Endothelial cell of umbilical vein (primary cell): ENCODE measurements at regions not wholly inside any gene's neighbourhood (a gene's known extent, or its start where the extent isn't known, plus 50 kb on each side); places are given as distances from the start of the nearest gene placed in this dataset.

ENCODE experiments used
- BruUV-seq: library from RNA; stranded (reverse); fragments of 400-500 nt; replicated peaks from 2 replicates; lab custom pipeline; 2021; lab: Mats Ljungman, UMichigan
- CTCF ChIA-PET: fragments of 300-600, 350-600 bp; sonication (Branson Sonifier 250); formaldehyde crosslinking; loops from one replicate; lab custom pipeline; 2021; ENCODE audit warnings: antibody characterized with exemption, inconsistent platforms; lab: Charles Lee
- POLR2A ChIA-PET: fragments of 300-600, 350-600 bp; sonication (Branson Sonifier 250); formaldehyde crosslinking; loops from one replicate; lab custom pipeline; 2021; ENCODE audit warnings: antibody characterized with exemption, inconsistent platforms; lab: Charles Lee
- DNase-seq: peaks from one replicate; pipeline ENCODE4 v3.0.0-alpha.2; 2011; ENCODE audit warnings: low read depth, low spot score
- FAIRE-seq: peaks from 2 replicates; lab custom pipeline; 2011; peaks lifted over from hg19 to GRCh38; lab: Jason Lieb, UNC
- H2AFZ ChIP-seq: 2 replicates; pipeline ENCODE4 v1.6.0; 2012; ENCODE audit warnings: low read depth, low read length, control low read depth, inconsistent platforms
- H3K27ac ChIP-seq: 2 replicates; pipeline ENCODE4 v1.5.1; 2011; ENCODE audit warnings: low read depth, mild to moderate bottlenecking, control low read depth, low read length, moderate library complexity; ENCODE audit not compliant: insufficient read depth
- H3K27me3 ChIP-seq, 2 experiments: 2 replicates each; pipeline versions ENCODE4 v1.6.0 to v1.6.1; 2011; ENCODE audit warnings: low read length in 2 of 2, mixed read lengths in 1 of 2; ENCODE audit not compliant: control insufficient read depth in 2 of 2, insufficient read depth in 2 of 2
- H3K36me3 ChIP-seq, 2 experiments: 2 replicates in 1 of 2; 3 replicates in 1 of 2; pipeline ENCODE4 v1.5.1; 2011; ENCODE audit warnings: low read length in 2 of 2, mild to moderate bottlenecking in 1 of 2, moderate library complexity in 1 of 2; ENCODE audit not compliant: control insufficient read depth in 2 of 2, insufficient read depth in 2 of 2; ENCODE audit errors: extremely low read depth in 1 of 2
- H3K4me1 ChIP-seq: 3 replicates; pipeline ENCODE4 v1.5.1; 2011; ENCODE audit warnings: mild to moderate bottlenecking, low read length; ENCODE audit not compliant: control insufficient read depth, insufficient read depth; ENCODE audit errors: extremely low read depth
- H3K4me2 ChIP-seq: 2 replicates; pipeline ENCODE4 v1.6.1; 2011; ENCODE audit warnings: low read length, control low read depth, mixed read lengths; ENCODE audit not compliant: insufficient read depth
- H3K4me3 ChIP-seq, 3 experiments: fragments of 200-600 bp in 1 of 3; sonication (generic), shearing (Covaris generic) in 1 of 3; replicated peaks in 1 of 3; 2 replicates each; pipeline ENCODE4 v1.5.1; 2011 to 2016; ENCODE audit warnings: control low read depth in 3 of 3, low read length in 3 of 3, mild to moderate bottlenecking in 2 of 3, inconsistent platforms in 1 of 3, low read depth in 1 of 3, moderate library complexity in 1 of 3; ENCODE audit not compliant: insufficient read depth in 1 of 3
- H3K79me2 ChIP-seq: 2 replicates; pipeline ENCODE4 v1.6.0; 2012; ENCODE audit warnings: low read length, inconsistent platforms; ENCODE audit not compliant: control insufficient read depth, insufficient read depth
- H3K9ac ChIP-seq: replicated peaks from 2 replicates; pipeline ENCODE3; 2011; ENCODE audit warnings: low read length, control low read depth; ENCODE audit not compliant: insufficient read depth; ENCODE audit errors: extremely low read depth
- H3K9me1 ChIP-seq: replicated peaks from 3 replicates; pipeline ENCODE4 v1.6.0; 2011; ENCODE audit warnings: mild to moderate bottlenecking, low read length; ENCODE audit not compliant: control insufficient read depth, insufficient read depth; ENCODE audit errors: extremely low read depth
- H3K9me3 ChIP-seq: replicated peaks from 2 replicates; pipeline ENCODE4 v1.5.1; 2012; ENCODE audit warnings: low read length, inconsistent platforms; ENCODE audit not compliant: control insufficient read depth, insufficient read depth
- H4K20me1 ChIP-seq: replicated peaks from 2 replicates; pipeline ENCODE3; 2011; ENCODE audit warnings: mild to moderate bottlenecking, low read length; ENCODE audit not compliant: control insufficient read depth, insufficient read depth; ENCODE audit errors: extremely low read depth
- CTCF ChIP-seq, 2 donors: IDR thresholded peaks; 1 replicate in 1 of 2; 2 replicates in 1 of 2; pipeline ENCODE4 v1.5.1; 2011; ENCODE audit warnings: low read length in 2 of 2, mild to moderate bottlenecking in 2 of 2, moderate library complexity in 2 of 2, control low read depth in 1 of 2, inconsistent platforms in 1 of 2, low read depth in 1 of 2; ENCODE audit not compliant: insufficient read depth in 1 of 2; ENCODE audit errors: extremely low read depth in 1 of 2
- EZH2 ChIP-seq: IDR thresholded peaks from 2 replicates; pipeline ENCODE4 v1.6.1; 2012; ENCODE audit warnings: borderline replicate concordance, low read depth, mild to moderate bottlenecking, moderate library complexity, low read length, inconsistent platforms; ENCODE audit not compliant: severe bottlenecking
- FOS ChIP-seq: IDR thresholded peaks from 2 replicates; pipeline ENCODE4 v1.6.1; 2011; ENCODE audit warnings: mild to moderate bottlenecking, low read length, moderate library complexity, borderline replicate concordance; ENCODE audit not compliant: insufficient read depth
- GATA2 ChIP-seq: IDR thresholded peaks from 2 replicates; pipeline ENCODE4 v1.7.0; 2011; ENCODE audit warnings: low read depth, mild to moderate bottlenecking, moderate library complexity, mixed read lengths, low read length; ENCODE audit not compliant: insufficient read length, insufficient read depth
- JUN ChIP-seq: IDR thresholded peaks from 2 replicates; pipeline ENCODE4 v1.6.1; 2011; ENCODE audit warnings: borderline replicate concordance, low read depth; ENCODE audit not compliant: insufficient read length, insufficient read depth
- MAX ChIP-seq: IDR thresholded peaks from 2 replicates; pipeline ENCODE4 v1.6.1; 2011; ENCODE audit not compliant: insufficient read depth, insufficient read length
- MYC ChIP-seq: IDR thresholded peaks from one replicate; pipeline ENCODE4 v1.6.1; 2011; ENCODE audit warnings: mild to moderate bottlenecking, low read depth, low read length
- POLR2A ChIP-seq: IDR thresholded peaks from 2 replicates; pipeline ENCODE4 v1.6.1; 2012; ENCODE audit warnings: low read depth, mild to moderate bottlenecking, control low read depth, low read length
- POLR2AphosphoS5 ChIP-seq: IDR thresholded peaks from 2 replicates; pipeline ENCODE4 v1.6.1; 2012; ENCODE audit warnings: low read depth, mild to moderate bottlenecking, control low read depth, low read length, moderate library complexity; ENCODE audit not compliant: insufficient read depth
- dilution Hi-C: fragments of 300-500 bp; cut with MboI; formaldehyde crosslinking; loops from one replicate; pipeline ENCODE4 v1.15.0; 2019; ENCODE audit warnings: low sequenced_read_pairs; ENCODE audit not compliant: extremely low pct_ligation_motif_present
- intact Hi-C: fragments of 100-400 bp; cut with micrococcal nuclease; formaldehyde crosslinking; loops from one replicate; pipeline ENCODE4 v1.10.0; 2022

GRCh38 chr2:7626139-7626537 is 708.9 kb downstream of the RNF144A start:
- TF ChIP-seq MYC: no peak
- no peak for TF ChIP-seq GATA2

GRCh38 chr2:7627583-7627982 is 710.4 kb downstream of the RNF144A start:
- no peaks in the 10 kb centered on the region for H3K79me2 ChIP-seq
- H3K9me1 ChIP-seq: no peaks in the 10 kb centered on the region
- ChIA-PET CTCF (no interaction called here), POLR2A (no interaction called here)
- H3K4me2 ChIP-seq: no peak overlapping the region
- FAIRE-seq: no peak
- no peaks in the 10 kb centered on the region for H4K20me1 ChIP-seq
- no peaks in the 10 kb centered on the region for H3K27me3 ChIP-seq
- no peak overlapping the region for H3K9ac ChIP-seq
- DNase-seq: no peak
- H3K4me3 ChIP-seq: no peak overlapping the region
- TF ChIP-seq EZH2: no peak
- TF ChIP-seq CTCF (IDR thresholded peaks at IDR 0.05; ENCODE audit: extremely low read depth in 1 of 2, insufficient read depth in 1 of 2, low read depth in 1 of 2, low read length in 2 of 2): no peak
- TF ChIP-seq POLR2A: no peak
- TF ChIP-seq JUN: no peak
- no peak for TF ChIP-seq POLR2AphosphoS5
- no peak for TF ChIP-seq MYC
- TF ChIP-seq MAX: no peak
- TF ChIP-seq GATA2: no peak
- TF ChIP-seq FOS: no peak
- dilution Hi-C loops: no loop called here
- H2AFZ ChIP-seq: no peak overlapping the region
- intact Hi-C loops: no loop called here
- H3K9me3 ChIP-seq: peaks cover 5% of the 10 kb centered on the region
- no peaks in the 10 kb centered on the region for H3K4me1 ChIP-seq
- no TSS peak for BruUV-seq
- no peak overlapping the region for H3K27ac ChIP-seq
- H3K36me3 ChIP-seq: no peaks in the 10 kb centered on the region

More at GRCh38 chr2:7626139-7626537, 708.9 kb downstream of the RNF144A start:
- POLR2A ChIA-PET: no interaction called here
- CTCF ChIA-PET: no interaction called here
- H3K4me3 ChIP-seq: no peak overlapping the region
- BruUV-seq: no TSS peak
- no peak overlapping the region for H2AFZ ChIP-seq
- no peaks in the 10 kb centered on the region for H3K36me3 ChIP-seq
- intact Hi-C loops (no loop called here), dilution Hi-C loops (no loop called here)
- H3K27ac ChIP-seq: no peak overlapping the region
- no peak for DNase-seq
- no peak for FAIRE-seq
- H3K27me3 ChIP-seq: no peaks in the 10 kb centered on the region
- no peak overlapping the region for H3K9ac ChIP-seq
- H3K4me1 ChIP-seq: no peaks in the 10 kb centered on the region
- H3K4me2 ChIP-seq: no peak overlapping the region
- H3K9me1 ChIP-seq: no peaks in the 10 kb centered on the region
- no peaks in the 10 kb centered on the region for H4K20me1 ChIP-seq
- peaks cover 5% of the 10 kb centered on the region for H3K9me3 ChIP-seq
- H3K79me2 ChIP-seq: no peaks in the 10 kb centered on the region
